KMS-11 (cell line): ENCODE measurements at regions not wholly inside any gene's neighbourhood (a gene's known extent, or its start where the extent isn't known, plus 50 kb on each side); places are given as distances from the start of the nearest gene placed in this dataset.
"Not testable (repeated sequence)": the region's sequence is repeated elsewhere in the genome, so short reads cannot be mapped to it uniquely, and the experiment has no call there.

Experiments used
- H2AFZ ChIP-seq: fragments of 200-600 bp; sonication (generic); 2 replicates; pipeline ENCODE4 v1.6.1; 2016; ENCODE audit warnings: antibody characterized with exemption, mixed run types, low read depth
- H3K27ac ChIP-seq: fragments of 200-600 bp; sonication (generic); 2 replicates; pipeline ENCODE4 v1.6.1; 2016; ENCODE audit warnings: mild to moderate bottlenecking, mixed run types
- H3K27me3 ChIP-seq: fragments of 200-600 bp; sonication (generic); 2 replicates; pipeline ENCODE4 v1.6.1; 2017; ENCODE audit warnings: mild to moderate bottlenecking, low read depth, mixed run types, moderate library complexity; ENCODE audit not compliant: insufficient read depth
- H3K36me3 ChIP-seq: fragments of 200-600 bp; sonication (generic); 2 replicates; pipeline ENCODE4 v1.6.1; 2017; ENCODE audit warnings: mild to moderate bottlenecking, mixed run types; ENCODE audit not compliant: insufficient read depth
- H3K4me1 ChIP-seq: fragments of 200-600 bp; sonication (generic); 2 replicates; pipeline ENCODE4 v1.6.1; 2016; ENCODE audit warnings: mild to moderate bottlenecking, low read depth, mixed run types; ENCODE audit not compliant: poor library complexity, severe bottlenecking
- H3K4me2 ChIP-seq: fragments of 200-600 bp; sonication (generic); 2 replicates; pipeline ENCODE4 v1.7.0; 2016; ENCODE audit warnings: mild to moderate bottlenecking, mixed run types
- H3K4me3 ChIP-seq: fragments of 200-600 bp; sonication (generic); IDR thresholded peaks from 2 replicates; pipeline ENCODE4 v1.6.1; 2017; ENCODE audit warnings: low read depth, low read length, mixed read lengths; ENCODE audit not compliant: insufficient read depth
- H3K79me2 ChIP-seq: fragments of 200-600 bp; sonication (generic); 2 replicates; pipeline ENCODE4 v1.6.1; 2016; ENCODE audit warnings: low read depth, mixed run types; ENCODE audit not compliant: insufficient read depth
- H3K9ac ChIP-seq: fragments of 200-600 bp; sonication (generic); 2 replicates; pipeline ENCODE4 v1.6.1; 2016; ENCODE audit warnings: mild to moderate bottlenecking, mixed run types
- H4K20me1 ChIP-seq: fragments of 200-600 bp; sonication (generic); 2 replicates; pipeline ENCODE4 v1.6.1; 2016; ENCODE audit warnings: mild to moderate bottlenecking, mixed run types; ENCODE audit not compliant: insufficient read depth
- TF ChIP-seq, protein P1 (sequence below): fragments of 200-600 bp; sonication (generic); conservative IDR thresholded peaks from 2 replicates; pipeline ENCODE4 v1.6.1; 2017; ENCODE audit warnings: low read depth, mild to moderate bottlenecking, antibody characterized with exemption, low read length, moderate library complexity, mixed read lengths

DNA sequence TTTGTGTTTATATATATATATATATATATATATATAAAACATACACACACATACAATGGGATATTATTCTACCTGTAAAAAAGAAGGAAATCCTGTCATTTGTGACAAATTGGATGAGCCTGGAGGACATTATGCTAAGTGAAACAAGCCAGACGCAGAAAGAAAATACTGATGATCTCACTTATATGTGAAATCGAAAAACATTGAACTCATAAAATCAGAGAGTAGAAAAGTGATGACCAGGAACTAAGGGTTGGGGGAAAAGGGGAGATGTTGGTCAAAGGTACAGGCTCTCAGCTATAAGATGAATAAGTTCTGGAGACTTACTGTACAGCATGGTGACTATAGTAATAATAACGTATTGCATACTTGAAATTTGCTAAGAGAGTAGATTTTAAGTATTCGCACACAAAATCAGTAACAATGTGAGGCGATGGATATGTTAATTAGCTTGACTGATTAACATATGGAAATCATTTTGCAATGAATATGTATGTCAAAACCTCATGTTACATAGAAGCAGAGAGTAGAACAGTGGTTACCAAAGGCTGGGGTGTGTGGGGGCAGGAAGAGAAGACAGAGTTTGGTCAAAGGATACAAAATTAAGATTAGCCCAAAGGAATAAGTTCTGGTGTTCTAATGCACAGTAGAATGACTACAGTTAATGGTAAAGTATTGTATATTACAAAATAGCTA is 92.3 kb upstream of the PHACTR1 start:
- H3K79me2 ChIP-seq = no peaks in the 10 kb centered on the region
- H2AFZ ChIP-seq = no peak overlapping the region
- no peaks in the 10 kb centered on the region for H4K20me1 ChIP-seq
- H3K4me3 ChIP-seq = no peak overlapping the region
- H3K4me1 ChIP-seq = no peaks in the 10 kb centered on the region
- TF ChIP-seq, protein P1, sequence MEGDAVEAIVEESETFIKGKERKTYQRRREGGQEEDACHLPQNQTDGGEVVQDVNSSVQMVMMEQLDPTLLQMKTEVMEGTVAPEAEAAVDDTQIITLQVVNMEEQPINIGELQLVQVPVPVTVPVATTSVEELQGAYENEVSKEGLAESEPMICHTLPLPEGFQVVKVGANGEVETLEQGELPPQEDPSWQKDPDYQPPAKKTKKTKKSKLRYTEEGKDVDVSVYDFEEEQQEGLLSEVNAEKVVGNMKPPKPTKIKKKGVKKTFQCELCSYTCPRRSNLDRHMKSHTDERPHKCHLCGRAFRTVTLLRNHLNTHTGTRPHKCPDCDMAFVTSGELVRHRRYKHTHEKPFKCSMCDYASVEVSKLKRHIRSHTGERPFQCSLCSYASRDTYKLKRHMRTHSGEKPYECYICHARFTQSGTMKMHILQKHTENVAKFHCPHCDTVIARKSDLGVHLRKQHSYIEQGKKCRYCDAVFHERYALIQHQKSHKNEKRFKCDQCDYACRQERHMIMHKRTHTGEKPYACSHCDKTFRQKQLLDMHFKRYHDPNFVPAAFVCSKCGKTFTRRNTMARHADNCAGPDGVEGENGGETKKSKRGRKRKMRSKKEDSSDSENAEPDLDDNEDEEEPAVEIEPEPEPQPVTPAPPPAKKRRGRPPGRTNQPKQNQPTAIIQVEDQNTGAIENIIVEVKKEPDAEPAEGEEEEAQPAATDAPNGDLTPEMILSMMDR = no peak
- H3K4me2 ChIP-seq = no peak overlapping the region
- no peaks in the 10 kb centered on the region for H3K36me3 ChIP-seq
- no peak overlapping the region for H3K9ac ChIP-seq
- H3K27ac ChIP-seq = no peak overlapping the region
- no peaks in the 10 kb centered on the region for H3K27me3 ChIP-seq

DNA sequence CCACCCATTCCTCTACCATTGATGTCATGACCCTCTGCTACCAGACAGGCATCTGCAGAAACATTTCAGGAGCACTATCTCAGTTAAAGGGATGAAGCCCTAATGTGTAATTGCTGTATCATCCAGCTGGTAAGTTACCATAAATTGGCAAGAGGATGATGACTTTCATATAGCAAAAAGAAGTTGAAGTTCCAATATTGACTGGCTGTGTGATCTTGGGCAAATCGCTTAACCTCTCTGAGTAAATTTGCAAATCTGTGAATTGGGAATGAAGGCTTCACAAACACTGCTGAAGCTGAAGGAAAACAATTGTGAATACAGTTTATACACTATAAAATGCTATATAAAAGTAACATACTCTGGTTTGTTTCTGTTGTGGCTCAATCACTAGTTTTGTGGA is 89.5 kb upstream of the PHACTR1 start:
- Histone ChIP-seq H3K27ac (no peak overlapping the region), H3K36me3 (no peaks in the 10 kb centered on the region)
- TF ChIP-seq, protein P1 = no peak

DNA sequence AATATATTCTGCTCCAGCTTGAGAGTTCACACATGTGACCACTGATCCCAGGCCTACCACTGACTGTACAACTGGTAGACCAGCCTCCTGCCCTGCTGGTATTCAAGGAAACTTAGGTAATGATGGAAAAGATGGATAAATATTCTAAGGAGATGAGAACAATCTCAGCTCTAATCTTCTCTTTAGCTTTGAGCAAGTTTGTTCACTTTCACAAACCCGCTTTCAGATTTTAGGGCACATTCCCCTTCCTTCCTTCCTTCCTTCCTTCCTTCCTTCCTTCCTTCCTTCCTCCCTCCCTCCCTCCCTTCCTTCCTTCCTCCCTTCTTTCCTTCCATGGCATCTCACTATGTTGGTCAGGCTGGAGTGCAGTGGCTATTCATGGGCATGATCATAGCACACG is 88.2 kb upstream of the PHACTR1 start:
- H3K9ac ChIP-seq = no peak overlapping the region
- H3K4me3 ChIP-seq = no peak overlapping the region
- H3K4me1 ChIP-seq = no peaks in the 10 kb centered on the region
- H3K27ac ChIP-seq = no peak overlapping the region
- no peaks in the 10 kb centered on the region for H3K36me3 ChIP-seq
- TF ChIP-seq, protein P1 = no peak
- H3K4me2 ChIP-seq = no peak overlapping the region
- H3K27me3 ChIP-seq = no peaks in the 10 kb centered on the region
- H2AFZ ChIP-seq = no peak overlapping the region
- no peaks in the 10 kb centered on the region for H4K20me1 ChIP-seq
- no peaks in the 10 kb centered on the region for H3K79me2 ChIP-seq

More for the DNA sequence above, 89.5 kb upstream of the PHACTR1 start:
- Histone ChIP-seq H3K4me1 (no peaks in the 10 kb centered on the region), H3K79me2 (no peaks in the 10 kb centered on the region), H2AFZ (no peak overlapping the region), H3K4me2 (no peak overlapping the region), H3K27me3 (no peaks in the 10 kb centered on the region), H3K4me3 (no peak overlapping the region), H3K9ac (no peak overlapping the region), H4K20me1 (no peaks in the 10 kb centered on the region)

DNA sequence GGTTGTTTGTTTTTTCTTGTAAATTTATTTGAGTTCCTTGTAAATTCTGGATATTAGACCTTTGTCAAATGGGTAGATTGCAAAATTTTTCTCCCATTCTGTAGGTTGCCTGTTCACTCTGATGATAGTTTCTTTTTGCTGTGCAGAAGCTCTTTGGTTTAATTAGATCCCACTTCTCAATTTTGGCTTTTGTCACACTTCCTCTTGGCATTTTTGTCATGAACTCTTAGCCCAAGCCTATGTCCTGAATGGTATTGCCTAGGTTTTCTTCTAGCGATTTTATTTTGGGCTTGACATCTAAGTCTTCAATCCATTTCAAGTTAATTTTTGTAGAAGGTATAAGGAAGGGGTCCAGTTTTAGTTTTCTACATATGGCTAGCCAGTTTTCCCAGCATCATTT is 82.8 kb upstream of the PHACTR1 start:
- not testable (repeated sequence) for H3K36me3 ChIP-seq, H3K9ac ChIP-seq, H4K20me1 ChIP-seq, H3K4me3 ChIP-seq, H2AFZ ChIP-seq, H3K27me3 ChIP-seq, H3K4me2 ChIP-seq, H3K27ac ChIP-seq, H3K79me2 ChIP-seq, H3K4me1 ChIP-seq

DNA sequence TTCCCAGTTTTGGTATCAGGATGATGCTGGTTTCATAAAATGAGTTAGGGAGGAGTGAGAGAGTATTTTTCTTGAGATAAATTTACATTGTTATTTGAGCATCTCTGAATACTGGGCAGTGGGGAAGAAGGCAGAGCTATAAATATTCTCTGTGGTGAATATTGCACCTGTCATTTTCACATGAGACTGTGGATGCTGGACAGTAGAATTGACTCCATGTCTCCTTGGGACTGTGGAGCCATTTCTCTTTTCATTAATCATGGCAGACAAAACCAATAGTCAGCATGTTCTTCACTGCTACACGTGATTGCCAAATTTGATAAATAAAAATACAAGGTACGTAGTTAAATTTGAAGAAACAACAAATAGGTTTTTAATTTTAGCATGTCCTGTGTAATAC is 81.2 kb upstream of the PHACTR1 start:
- no peaks in the 10 kb centered on the region for H3K79me2 ChIP-seq
- H3K4me2 ChIP-seq = no peak overlapping the region
- no peak overlapping the region for H3K4me3 ChIP-seq
- no peaks in the 10 kb centered on the region for H4K20me1 ChIP-seq
- no peak overlapping the region for H2AFZ ChIP-seq
- no peaks in the 10 kb centered on the region for H3K36me3 ChIP-seq
- TF ChIP-seq, protein P1 = no peak
- H3K9ac ChIP-seq = no peak overlapping the region
- H3K27me3 ChIP-seq = no peaks in the 10 kb centered on the region
- no peaks in the 10 kb centered on the region for H3K4me1 ChIP-seq
- H3K27ac ChIP-seq = no peak overlapping the region
